ENCODE measurements at regions not wholly inside any gene's neighbourhood (a gene's known extent, or its start where the extent isn't known, plus 50 kb on each side); places are given as distances from the start of the nearest gene placed in this dataset.

DNA sequence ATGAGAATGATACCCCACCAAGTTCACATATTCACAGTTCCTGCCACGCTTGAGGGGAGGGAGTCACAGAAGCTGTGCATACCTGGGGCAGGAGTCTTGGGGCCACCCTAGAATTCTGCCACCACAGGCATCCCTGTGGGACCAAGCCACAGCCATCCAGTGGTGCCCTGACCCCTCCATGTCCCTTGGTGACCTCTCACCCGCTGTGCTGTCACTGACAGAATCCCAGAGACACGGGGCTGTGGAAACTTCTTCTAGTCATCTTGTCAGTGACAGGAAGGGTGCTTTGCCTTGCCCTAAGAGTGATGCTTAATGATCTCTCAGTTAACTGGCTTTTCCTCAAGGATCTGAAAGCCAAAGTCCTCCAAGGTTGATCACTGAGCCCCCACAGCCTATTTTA lies 58.4 kb upstream of the UQCRFS1 start:
- TF ChIP-seq SIN3A (IDR thresholded peaks at IDR 0.05; ENCODE audit: borderline replicate concordance, insufficient read depth, low read length) = no peak
- TF ChIP-seq, protein P1, sequence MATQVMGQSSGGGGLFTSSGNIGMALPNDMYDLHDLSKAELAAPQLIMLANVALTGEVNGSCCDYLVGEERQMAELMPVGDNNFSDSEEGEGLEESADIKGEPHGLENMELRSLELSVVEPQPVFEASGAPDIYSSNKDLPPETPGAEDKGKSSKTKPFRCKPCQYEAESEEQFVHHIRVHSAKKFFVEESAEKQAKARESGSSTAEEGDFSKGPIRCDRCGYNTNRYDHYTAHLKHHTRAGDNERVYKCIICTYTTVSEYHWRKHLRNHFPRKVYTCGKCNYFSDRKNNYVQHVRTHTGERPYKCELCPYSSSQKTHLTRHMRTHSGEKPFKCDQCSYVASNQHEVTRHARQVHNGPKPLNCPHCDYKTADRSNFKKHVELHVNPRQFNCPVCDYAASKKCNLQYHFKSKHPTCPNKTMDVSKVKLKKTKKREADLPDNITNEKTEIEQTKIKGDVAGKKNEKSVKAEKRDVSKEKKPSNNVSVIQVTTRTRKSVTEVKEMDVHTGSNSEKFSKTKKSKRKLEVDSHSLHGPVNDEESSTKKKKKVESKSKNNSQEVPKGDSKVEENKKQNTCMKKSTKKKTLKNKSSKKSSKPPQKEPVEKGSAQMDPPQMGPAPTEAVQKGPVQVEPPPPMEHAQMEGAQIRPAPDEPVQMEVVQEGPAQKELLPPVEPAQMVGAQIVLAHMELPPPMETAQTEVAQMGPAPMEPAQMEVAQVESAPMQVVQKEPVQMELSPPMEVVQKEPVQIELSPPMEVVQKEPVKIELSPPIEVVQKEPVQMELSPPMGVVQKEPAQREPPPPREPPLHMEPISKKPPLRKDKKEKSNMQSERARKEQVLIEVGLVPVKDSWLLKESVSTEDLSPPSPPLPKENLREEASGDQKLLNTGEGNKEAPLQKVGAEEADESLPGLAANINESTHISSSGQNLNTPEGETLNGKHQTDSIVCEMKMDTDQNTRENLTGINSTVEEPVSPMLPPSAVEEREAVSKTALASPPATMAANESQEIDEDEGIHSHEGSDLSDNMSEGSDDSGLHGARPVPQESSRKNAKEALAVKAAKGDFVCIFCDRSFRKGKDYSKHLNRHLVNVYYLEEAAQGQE (IDR thresholded peaks at IDR 0.05; ENCODE audit: insufficient read depth in 1 of 2, low read depth in 2 of 2, low read length in 2 of 2) = no peak

Data from PFSK-1 (cell line).